Gastrocnemius medialis (tissue), 4 donors: ENCODE measurements at regions not wholly inside any gene's neighbourhood (a gene's known extent, or its start where the extent isn't known, plus 50 kb on each side); places are given as distances from the start of the nearest gene placed in this dataset.

Source experiments
- CTCF ChIP-seq, 5 experiments: fragments of 450-650 bp in 3 of 5; fragments of 200-600 bp in 2 of 5; sonication (generic) in 2 of 5; IDR thresholded peaks in 4 of 5; conservative IDR thresholded peaks in 1 of 5; 1 replicate in 4 of 5; 2 replicates in 1 of 5; pipeline ENCODE4 v1.5.1; 2016 to 2019; ENCODE audit warnings: antibody characterized with exemption in 5 of 5, mild to moderate bottlenecking in 3 of 5, moderate library complexity in 3 of 5
- POLR2A ChIP-seq, 2 donors: fragments of 450-650 bp; IDR thresholded peaks; one replicate each; pipeline ENCODE4 v1.6.1; 2017; ENCODE audit warnings: antibody characterized with exemption in 2 of 2, mild to moderate bottlenecking in 2 of 2, moderate library complexity in 2 of 2

GRCh38 chr9:38333047-38333446, 59.5 kb upstream of the ALDH1B1 start:
- no peak for TF ChIP-seq CTCF (IDR thresholded peaks at IDR 0.05 in 4 of 5, conservative IDR thresholded peaks at IDR 0.05 in 1 of 5)
- no peak for TF ChIP-seq POLR2A (IDR thresholded peaks at IDR 0.05)
